Suprapubic skin (tissue), 4 donors: ENCODE measurements at regions not wholly inside any gene's neighbourhood (a gene's known extent, or its start where the extent isn't known, plus 50 kb on each side); places are given as distances from the start of the nearest gene placed in this dataset.

Source experiments
- DNase-seq, 2 donors: peaks; one replicate each; pipeline ENCODE4 v3.0.0-alpha.2; 2019; ENCODE audit warnings: low spot score in 2 of 2
- H3K27ac ChIP-seq: fragments of 200-600 bp; sonication (generic); one replicate; pipeline ENCODE4 v1.5.1; 2019
- H3K27me3 ChIP-seq: fragments of 200-600 bp; sonication (generic); one replicate; pipeline ENCODE4 v1.5.1; 2019
- H3K36me3 ChIP-seq: fragments of 200-600 bp; sonication (generic); one replicate; pipeline ENCODE4 v1.5.1; 2019
- H3K4me1 ChIP-seq: fragments of 200-600 bp; sonication (generic); one replicate; pipeline ENCODE4 v1.5.1; 2019
- H3K4me3 ChIP-seq: fragments of 200-600 bp; sonication (generic); one replicate; pipeline ENCODE4 v1.5.1; 2019; ENCODE audit warnings: mild to moderate bottlenecking
- H3K9me3 ChIP-seq: fragments of 200-600 bp; sonication (generic); one replicate; pipeline ENCODE4 v1.5.1; 2019
- CTCF ChIP-seq, 2 donors: fragments of 200-600 bp in 1 of 2; fragments of 450-650 bp in 1 of 2; sonication (generic) in 1 of 2; IDR thresholded peaks; one replicate each; pipeline ENCODE4 v1.5.1; 2016 to 2019; ENCODE audit warnings: antibody characterized with exemption in 2 of 2, mild to moderate bottlenecking in 1 of 2, moderate library complexity in 1 of 2
- EP300 ChIP-seq: sonication (generic); formaldehyde crosslinking; IDR thresholded peaks from one replicate; pipeline ENCODE4 v1.6.1; 2017; ENCODE audit warnings: antibody characterized with exemption
- POLR2A ChIP-seq, 2 donors: fragments of 450-650 bp; IDR thresholded peaks; one replicate each; pipeline ENCODE4 v1.6.1; 2017; ENCODE audit warnings: antibody characterized with exemption in 2 of 2, mild to moderate bottlenecking in 2 of 2, moderate library complexity in 2 of 2
- POLR2AphosphoS5 ChIP-seq, 3 donors: sonication (generic); formaldehyde crosslinking; IDR thresholded peaks; one replicate each; pipeline ENCODE4 v1.6.1; 2017; ENCODE audit warnings: antibody characterized with exemption in 3 of 3
- WGBS: methylation state at CpG from one replicate; pipeline ENCODE4 v1.1.5; 2018; 5-methylcytosine and 5-hydroxymethylcytosine counted together

- no peak for DNase-seq
- Histone ChIP-seq H3K4me1 (no peaks in the 10 kb centered on the region), H3K27ac (no peak overlapping the region), H3K36me3 (no peaks in the 10 kb centered on the region), H3K27me3 (peaks cover 8% of the 10 kb centered on the region), H3K9me3 (no peaks in the 10 kb centered on the region), H3K4me3 (no peak overlapping the region)
- no peak for TF ChIP-seq POLR2A (IDR thresholded peaks at IDR 0.05)
- no peak for TF ChIP-seq POLR2AphosphoS5 (IDR thresholded peaks at IDR 0.05)
- TF ChIP-seq EP300 = no peak
- TF ChIP-seq CTCF (IDR thresholded peaks at IDR 0.05) = no peak
- WGBS = 53% methylated on average over 2 of the region's 2 CpGs
Measured at GRCh38 chr2:175861958-175862357, 140.1 kb downstream of the LNPK start.

GRCh38 chr2:175855794-175856453 is 146.1 kb downstream of the LNPK start:
- Histone ChIP-seq H3K36me3 (no peaks in the 10 kb centered on the region), H3K4me1 (no peaks in the 10 kb centered on the region), H3K27ac (no peak overlapping the region), H3K9me3 (no peaks in the 10 kb centered on the region), H3K27me3 (no peaks in the 10 kb centered on the region), H3K4me3 (no peak overlapping the region)
- 34% methylated on average over 4 of the region's 4 CpGs for WGBS
- no peak for DNase-seq
- TF ChIP-seq CTCF (IDR thresholded peaks at IDR 0.05) (no peak), EP300 (no peak), POLR2A (IDR thresholded peaks at IDR 0.05) (no peak), POLR2AphosphoS5 (IDR thresholded peaks at IDR 0.05) (no peak)

GRCh38 chr2:175855236-175855635 is 146.8 kb downstream of the LNPK start:
- Histone ChIP-seq H3K4me1 (no peaks in the 10 kb centered on the region), H3K27ac (no peak overlapping the region), H3K36me3 (no peaks in the 10 kb centered on the region), H3K9me3 (no peaks in the 10 kb centered on the region), H3K27me3 (no peaks in the 10 kb centered on the region), H3K4me3 (no peak overlapping the region)
- 61% methylated on average over 4 of the region's 4 CpGs for WGBS
- no peak for DNase-seq
- TF ChIP-seq POLR2A (IDR thresholded peaks at IDR 0.05) (no peak), POLR2AphosphoS5 (IDR thresholded peaks at IDR 0.05) (no peak), EP300 (no peak), CTCF (IDR thresholded peaks at IDR 0.05) (no peak)

GRCh38 chr2:175854665-175855064 is 147.4 kb downstream of the LNPK start:
- TF ChIP-seq EP300 (no peak), POLR2A (IDR thresholded peaks at IDR 0.05) (no peak), POLR2AphosphoS5 (IDR thresholded peaks at IDR 0.05) (no peak), CTCF (IDR thresholded peaks at IDR 0.05) (no peak)
- Histone ChIP-seq H3K36me3 (no peaks in the 10 kb centered on the region), H3K4me3 (no peak overlapping the region), H3K27me3 (no peaks in the 10 kb centered on the region), H3K4me1 (no peaks in the 10 kb centered on the region), H3K9me3 (no peaks in the 10 kb centered on the region), H3K27ac (no peak overlapping the region)
- no peak for DNase-seq
- WGBS = 73% methylated on average over 6 of the region's 6 CpGs

GRCh38 chr2:175854129-175854528 is 147.9 kb downstream of the LNPK start:
- DNase-seq = no peak
- no peaks in the 10 kb centered on the region for H3K9me3 ChIP-seq
- no peak overlapping the region for H3K27ac ChIP-seq
- no peaks in the 10 kb centered on the region for H3K27me3 ChIP-seq
- H3K4me1 ChIP-seq = no peaks in the 10 kb centered on the region
- no peak overlapping the region for H3K4me3 ChIP-seq
- no peaks in the 10 kb centered on the region for H3K36me3 ChIP-seq
- TF ChIP-seq EP300 (no peak), POLR2A (IDR thresholded peaks at IDR 0.05) (no peak), CTCF (IDR thresholded peaks at IDR 0.05) (no peak), POLR2AphosphoS5 (IDR thresholded peaks at IDR 0.05) (no peak)
- WGBS = 72% methylated on average over 3 of the region's 3 CpGs
